GM21619 (cell line): ENCODE measurements at regions not wholly inside any gene's neighbourhood (a gene's known extent, or its start where the extent isn't known, plus 50 kb on each side); places are given as distances from the start of the nearest gene placed in this dataset.
A peak's percentile ranks its signal among the peaks of the same experiment; 100 is the strongest.

Experiments used
- ATAC-seq: cut with Tn5 transposase; IDR thresholded peaks from one replicate; pipeline ENCODE4 v1.9.1; 2021; ENCODE audit not compliant: unreplicated experiment

DNA sequence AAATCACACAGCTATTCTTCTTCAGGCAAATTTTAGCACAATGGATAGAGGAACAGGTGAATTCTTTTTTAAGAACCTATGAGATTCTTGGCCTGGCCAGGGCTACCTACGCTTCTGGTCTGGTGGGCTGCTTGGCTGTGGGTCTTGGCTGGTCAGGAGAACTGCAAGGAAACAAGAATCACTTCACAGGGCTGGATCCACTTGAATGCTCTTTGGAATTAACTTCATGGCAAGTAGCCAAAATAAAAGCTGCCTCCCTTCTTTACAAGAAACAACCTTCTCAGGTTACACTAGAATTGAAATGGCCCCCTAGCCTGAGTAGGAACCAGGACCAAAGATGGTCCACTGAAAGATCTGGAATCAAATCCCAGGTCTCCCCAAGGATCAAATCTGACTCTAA lies 519.1 kb downstream of the IQCM start:
- no peak for ATAC-seq

DNA sequence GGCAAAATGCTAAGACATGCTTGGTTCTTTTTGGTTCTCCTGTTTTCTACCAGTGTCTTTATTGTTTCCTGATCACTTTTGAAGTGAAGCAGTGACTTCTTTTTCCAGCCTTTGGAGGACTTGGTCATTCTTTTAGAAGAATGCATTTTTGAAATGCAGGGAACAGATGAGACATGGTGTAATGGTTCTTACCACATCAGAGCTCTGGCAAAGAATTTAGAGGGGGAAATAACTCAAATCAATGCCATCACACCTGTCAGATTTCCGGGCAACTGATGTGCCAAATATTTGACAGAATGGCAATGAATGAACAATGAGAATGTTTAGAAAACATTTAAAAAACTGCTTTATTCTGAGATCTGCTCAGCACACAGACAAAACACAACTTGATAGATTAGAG lies 519.6 kb downstream of the IQCM start:
- ATAC-seq = no peak

DNA sequence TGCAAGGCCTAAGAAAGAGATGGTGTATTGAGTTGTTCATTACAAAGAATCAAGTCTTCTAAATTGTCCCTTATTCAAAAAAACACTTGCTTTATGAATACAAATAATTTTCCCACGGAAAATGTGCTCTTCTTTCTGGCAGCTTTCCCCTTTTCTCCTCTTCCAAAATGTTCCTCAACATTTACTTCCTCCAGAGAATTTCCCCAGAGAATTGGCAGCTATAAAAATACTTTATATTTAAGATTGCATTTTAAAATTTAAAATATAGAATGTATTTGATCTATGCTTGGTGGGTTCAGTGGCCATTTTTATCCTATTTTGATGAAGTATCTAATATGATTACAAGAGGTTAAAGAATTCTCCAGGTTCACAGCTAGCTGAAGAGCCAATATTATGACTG lies 521.0 kb downstream of the IQCM start:
- ATAC-seq = no peak

DNA sequence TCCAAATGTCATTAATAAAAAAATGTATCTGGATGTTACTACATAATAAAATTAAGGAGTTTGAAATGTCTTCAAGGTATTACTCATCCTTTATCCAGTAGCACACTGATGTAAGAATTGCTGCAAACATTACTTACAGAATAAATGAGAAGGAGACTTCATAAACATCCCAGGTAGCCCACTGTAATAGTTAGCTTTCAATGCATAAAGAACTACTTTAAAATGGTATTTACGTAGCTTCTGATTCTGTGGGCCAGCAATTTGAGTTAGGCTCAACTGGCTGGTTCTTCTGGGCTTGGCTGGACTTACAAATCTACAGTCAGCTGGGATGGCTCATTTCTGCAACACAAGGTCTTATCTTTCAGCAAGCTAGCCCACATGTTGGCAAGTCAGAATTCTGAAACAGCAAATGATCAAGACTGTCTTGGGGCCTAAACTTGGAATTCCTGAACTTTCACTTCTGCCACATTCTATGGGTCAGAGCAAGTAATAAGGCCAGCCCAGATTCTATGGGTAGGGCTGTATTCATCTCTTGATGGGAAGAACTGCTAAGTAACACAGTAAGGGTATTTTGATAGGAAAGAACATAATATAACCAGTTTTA lies 522.5 kb downstream of the IQCM start:
- ATAC-seq = no peak

DNA sequence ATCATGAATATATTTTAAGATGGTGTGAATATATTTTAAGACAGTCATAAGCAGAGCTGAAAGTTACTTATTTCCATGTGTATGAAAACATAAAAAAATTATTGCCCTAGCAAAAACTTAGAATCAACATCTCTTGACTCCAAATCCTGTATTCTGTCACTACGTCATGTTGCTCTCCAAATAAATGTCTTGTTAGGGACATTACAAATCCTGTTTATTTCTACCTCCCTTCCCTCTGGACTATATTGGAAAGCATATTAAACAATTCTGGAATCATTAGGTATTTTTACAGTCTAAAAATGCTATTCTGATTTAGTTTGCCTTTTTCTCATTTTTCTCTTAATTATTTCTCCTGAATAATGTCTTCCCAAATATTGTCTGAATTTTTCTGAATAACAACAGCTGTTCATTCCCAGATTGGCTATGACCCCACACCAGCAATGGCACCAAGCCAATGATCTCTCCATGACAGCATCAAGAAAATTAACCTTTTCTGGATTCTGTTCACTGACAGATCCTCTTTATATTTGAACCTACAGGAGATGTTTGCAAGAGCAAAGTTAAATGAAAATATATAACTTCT lies 523.1 kb downstream of the IQCM start:
- ATAC-seq = no peak

DNA sequence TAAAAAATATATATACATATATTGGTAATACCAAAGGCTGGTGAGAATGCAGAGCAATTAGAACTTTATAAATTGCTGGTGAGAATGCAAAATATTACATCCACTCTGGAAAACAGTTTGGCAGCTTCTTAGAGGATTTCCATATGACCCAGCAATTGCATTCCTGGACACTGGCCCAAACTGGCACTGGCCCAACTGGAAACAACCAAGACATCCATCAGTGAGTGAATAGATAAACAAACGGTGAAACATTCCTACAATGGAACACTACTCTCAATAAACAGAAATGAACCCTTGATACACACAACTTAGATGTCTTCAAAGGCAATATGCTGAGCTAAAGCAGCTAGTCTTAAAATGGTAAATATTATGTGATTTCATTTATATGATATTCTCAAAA lies 524.2 kb downstream of the IQCM start:
- no peak for ATAC-seq

DNA sequence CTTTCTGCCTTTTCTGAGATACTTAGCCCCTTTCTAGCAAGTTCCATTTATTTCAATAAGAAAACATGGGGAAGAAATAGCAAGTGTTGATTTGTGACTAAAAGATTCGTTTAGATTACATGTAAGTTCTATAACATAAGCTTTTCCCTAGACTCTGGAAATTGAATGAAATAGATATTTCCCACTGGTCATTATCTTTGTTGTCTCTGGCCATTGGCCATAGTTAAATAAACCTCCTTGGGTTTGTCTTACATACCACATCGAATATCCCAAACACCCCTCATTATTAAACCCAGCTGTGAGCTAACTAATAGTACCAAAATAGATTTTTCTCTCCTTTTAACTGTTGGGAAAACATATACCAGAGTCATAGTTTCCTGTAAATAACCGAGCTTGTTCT lies 534.8 kb downstream of the IQCM start:
- no peak for ATAC-seq

DNA sequence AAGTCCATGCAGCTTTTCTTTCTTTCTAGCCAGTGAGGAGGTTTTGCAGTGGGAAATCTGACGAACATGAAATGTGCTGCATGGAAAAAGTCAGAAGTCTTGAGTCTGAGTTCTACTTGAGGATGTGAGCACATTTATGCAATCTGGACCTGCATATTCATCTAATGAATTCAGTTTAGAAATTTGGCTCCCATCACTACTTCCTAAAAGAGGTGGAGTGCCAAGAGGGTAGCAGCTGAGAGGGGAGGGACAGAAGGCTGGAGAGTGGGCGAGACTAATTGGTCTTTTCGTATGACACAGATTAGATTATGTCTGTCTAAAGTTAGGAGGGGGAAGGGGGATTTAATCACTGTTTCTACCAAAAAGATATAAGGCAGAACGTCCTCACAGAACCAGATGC lies 535.9 kb downstream of the IQCM start:
- ATAC-seq = no peak

DNA sequence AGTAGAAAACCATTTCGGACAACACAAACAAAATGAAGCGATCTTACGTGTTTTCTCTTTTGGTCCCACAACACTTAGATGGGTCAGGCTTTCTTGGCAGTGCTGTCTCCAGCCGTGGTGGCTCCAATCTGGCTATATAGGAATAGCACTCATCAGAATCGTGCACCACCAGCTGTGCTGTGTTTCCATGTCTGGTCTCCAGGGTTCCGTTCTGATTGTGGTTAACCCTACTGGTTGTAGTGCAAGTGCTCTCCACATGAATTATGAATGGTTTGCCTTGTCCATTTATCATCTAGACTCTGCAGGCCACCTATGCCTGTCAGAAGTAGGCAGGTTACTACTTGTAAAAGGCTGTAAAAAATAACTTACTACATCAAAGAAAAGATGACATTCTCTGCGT lies 536.3 kb downstream of the IQCM start:
- ATAC-seq = no peak

DNA sequence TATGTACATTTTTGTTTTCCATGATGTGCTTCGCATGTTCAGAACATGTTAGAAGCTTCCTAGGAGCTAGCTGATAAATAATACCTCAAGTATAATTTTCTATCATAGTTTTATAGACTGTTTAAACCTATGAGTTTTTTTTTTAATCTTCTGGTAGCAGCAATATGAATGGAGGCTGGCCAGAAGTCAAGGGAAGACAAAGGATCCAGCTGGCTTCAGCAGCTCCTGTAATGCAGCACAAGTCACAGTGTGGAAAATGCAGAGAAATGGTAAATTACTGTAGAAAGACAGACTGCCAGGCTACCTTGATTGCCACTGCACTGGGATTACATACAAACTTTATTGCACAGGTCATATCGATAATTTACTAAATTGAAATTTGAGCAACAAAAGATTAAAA lies 537.9 kb downstream of the IQCM start:
- ATAC-seq = no peak

DNA sequence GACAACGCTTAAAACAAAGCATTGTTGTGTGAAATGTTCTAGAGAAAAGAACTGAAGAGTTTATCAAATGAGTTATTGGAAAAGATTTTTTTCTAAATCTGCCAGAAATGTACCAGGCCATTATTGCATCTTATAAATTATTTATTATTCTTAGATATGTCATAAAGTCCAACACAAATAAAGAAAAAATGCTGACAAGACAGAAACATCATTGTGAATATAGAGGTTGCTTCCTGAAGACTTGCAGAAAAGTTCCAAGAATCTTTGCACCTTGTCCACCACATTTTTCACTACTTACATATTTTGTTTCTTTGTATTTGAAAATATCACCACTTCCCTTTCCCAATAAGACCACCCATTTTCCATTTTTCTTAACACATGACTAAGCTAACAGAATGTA lies 545.8 kb downstream of the IQCM start:
- ATAC-seq = no peak

DNA sequence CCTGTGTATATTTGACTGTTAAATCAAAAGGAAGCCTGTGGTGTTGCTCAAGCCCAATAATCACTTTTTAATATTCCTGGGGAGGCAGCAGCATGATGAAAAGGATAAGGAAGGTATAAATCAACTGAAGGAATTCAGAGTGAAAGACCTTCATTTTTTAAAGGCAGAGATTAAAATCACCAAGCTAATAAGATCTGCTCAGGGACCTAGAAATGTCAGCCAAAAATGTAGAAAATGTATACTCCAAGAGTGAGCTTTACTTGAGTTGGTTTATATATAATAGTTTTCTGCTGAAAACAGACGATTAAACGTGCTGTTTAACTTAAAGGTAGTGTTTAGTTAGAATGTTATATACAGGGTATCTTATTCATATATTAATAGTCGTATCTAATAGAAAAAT lies 549.3 kb downstream of the IQCM start:
- no peak for ATAC-seq

DNA sequence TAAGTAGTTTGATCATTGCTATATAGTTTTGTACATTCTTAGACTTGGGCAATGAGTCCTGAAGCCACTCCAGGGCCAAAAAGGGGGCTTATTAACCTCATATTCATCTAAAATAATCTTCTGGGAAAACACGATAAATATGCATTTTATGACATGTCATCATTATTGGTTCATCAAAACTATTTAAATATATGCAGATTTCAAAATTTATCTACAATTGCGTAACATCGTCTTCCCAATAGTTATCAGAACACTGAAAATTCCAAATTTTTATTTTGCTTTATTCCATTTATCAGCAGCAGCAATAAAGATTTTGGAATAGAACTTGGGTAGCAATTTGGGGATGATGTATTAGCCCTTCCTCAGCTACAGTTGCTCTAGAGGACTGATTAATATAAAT lies 550.0 kb downstream of the IQCM start:
- ATAC-seq = no peak

DNA sequence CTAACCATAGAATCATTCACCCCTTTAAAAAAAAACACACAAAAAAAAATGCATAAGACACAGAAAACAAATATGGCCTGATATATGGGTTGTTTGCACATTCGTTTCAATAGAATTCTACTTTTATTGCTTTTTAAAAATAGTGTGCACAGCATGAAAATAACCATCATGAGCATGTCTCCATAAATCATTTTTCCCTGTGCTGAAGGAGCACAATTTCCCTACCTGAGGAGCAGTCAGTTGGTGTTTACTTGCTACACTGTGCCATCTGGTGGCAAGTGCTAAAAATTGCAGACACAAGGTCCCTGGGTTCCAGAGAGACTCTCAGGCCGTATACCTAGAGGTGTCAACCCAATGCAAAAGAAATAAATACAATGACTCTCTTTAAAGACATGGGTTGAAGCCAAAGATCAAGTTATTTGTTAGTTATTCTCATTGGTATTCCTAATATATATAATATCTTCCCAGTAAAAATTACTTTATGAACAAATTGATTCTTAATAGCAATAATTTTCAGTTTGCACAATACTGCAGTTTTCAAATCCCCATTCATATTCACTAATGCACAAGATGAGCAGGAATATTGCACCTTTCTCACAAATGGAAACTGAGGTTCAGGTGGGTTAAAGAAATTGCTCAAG lies 551.4 kb downstream of the IQCM start:
- ATAC-seq = peak; percentile 91

DNA sequence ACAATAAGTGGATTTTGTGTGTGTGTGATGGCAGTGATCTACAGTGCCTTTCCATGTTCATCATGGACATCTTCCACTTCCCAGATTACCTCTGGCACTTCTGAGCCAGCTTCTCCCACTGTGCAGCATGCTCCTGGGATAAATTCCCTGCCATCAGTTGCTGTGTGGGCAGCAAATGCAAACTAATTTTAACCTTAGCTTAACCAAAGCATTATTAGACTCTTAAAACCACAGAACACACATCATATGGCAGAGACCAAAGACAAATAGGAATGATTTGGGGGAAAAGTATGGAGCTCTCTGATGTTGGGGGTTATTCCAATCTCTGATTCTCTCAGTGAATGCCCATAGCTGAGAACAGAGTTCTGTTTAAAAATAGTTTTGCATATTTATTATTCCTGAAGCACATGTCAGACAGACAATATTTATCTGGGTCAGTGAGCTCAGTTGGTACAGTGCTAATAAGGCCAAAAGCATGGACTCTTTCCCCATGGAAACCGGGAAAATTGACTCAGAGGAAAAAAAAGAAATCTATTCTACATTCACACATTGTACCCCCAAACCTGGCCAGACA lies 567.4 kb downstream of the IQCM start:
- no peak for ATAC-seq

DNA sequence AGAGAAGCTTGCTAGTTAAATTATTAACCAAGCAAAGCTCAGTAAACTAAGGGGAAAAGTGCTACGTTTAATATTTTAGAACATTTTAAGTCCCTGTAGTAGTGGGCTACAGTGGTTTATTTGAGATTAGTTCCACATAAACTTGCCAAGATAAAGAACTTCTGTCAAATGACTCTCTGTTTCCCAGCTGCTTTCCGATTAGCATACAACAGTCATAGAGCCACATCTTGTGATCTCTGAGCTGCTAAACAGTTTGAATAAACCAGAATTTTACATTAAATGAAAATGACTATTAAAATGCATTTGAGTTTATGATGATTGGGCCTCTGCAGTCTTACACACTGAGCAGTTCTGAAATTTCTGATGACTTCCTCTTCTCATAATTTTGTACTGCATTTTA lies 568.5 kb downstream of the IQCM start:
- ATAC-seq = no peak

DNA sequence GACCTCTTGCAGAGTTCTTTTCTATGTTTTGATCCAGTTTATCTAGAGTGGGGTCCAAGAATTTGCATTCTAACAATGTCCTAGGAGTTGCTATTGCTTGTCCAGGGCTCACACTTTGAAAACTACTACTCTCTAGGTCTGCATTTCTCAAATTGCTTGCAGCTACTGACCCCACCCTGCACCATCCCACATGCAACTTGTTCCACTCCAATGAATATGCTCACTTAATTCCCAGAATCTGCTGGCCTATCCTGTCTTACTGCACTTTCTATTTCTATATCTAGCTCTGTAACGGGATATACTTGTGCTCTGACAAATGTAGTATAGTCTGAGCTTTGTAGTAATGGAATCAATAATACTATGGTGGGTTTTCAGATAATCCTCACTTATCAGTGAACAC lies 570.3 kb downstream of the IQCM start:
- ATAC-seq = no peak

DNA sequence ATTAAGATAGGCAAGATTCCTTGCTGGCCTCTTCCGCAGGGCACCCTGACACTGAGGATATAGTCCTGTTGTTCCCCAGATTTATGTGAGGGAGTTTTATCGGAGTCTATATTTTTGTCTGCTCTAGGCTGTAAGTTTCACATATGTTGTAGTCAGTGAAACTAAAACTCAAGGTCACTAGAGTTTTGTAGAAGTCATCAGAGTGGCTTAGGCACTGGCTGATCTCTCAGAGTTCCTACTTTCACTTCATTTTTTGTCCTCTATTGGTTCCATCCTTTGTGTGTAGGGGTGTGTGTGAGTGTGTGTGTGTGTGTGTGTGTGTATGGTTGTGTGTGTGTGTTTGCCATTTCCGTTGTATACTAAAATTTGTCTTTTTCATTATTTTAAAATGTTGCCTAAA lies 577.5 kb downstream of the IQCM start:
- ATAC-seq = no peak

DNA sequence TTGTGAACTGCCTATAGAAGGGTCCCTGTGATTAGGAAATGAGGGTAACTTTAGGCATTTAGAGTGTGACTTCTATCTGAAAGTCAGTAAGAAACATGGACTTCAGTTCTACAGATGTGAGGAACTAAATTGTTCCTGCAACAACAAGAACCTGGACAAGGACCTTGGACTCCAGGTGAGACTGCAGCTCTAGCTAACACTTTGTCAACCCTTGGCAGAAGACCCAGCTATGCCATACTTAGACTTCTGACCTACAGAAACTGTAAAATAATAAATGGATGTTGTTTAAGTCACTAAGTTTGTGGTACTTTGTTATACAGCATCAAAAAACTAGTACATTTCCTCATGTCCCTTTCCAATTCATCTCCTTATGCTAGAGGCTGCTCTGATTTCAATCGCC lies 580.8 kb downstream of the IQCM start:
- no peak for ATAC-seq

DNA sequence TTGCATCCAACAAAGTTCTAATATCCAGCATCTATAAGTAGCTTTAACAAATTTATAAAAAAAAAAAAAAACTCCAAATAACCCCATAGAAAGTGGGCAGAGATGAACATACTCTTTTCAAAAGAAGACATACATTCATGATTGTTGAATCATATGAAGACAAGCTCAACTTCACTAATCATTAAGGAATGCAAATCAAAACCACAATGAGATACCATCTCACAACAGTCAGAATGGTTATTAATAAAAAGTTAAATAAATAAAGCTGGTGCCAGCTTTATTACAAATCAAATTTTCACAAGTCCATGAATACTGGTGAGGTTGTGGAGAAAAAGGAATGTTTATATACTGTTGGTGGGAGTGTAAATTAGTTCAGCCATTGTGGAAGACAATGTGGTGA lies 592.0 kb downstream of the IQCM start:
- ATAC-seq = no peak

DNA sequence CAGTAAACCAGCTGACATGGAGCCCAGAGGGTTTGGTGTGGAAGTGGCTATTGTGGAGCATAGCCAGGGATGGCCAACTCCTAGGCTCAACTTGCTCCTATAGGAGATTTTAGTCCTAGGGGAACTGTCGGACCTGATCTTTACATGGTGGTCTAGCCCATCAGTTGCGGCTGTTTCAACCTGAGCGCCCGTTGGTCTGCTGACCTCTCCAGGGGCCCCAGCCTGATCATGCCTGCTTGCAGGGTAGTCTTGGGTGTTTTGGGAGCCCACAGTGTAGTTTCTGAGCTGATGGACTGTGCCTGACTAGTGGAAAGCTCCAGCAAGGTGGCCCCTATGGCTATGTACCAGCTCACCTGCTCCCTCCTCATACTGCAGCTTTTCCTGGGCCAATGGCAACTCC lies 597.0 kb downstream of the IQCM start:
- no peak for ATAC-seq

DNA sequence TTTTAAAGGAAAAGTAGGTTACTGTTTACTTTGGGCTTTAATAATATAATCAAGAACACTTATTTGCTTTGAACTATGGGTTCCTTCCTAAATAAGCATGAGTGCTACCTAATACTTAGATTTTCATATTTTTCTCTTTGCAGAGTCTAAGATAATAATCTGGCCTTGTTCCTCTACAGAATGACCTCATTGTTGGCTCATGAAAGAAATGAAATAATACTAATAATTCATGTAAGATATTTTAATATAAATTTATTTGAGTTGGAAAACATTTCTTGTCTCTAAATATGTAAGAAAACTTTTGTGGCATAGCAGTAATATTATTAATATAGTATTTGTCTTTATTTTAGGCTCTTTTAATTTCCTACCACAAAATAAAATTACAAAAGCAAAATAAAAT lies 601.3 kb downstream of the IQCM start:
- no peak for ATAC-seq

DNA sequence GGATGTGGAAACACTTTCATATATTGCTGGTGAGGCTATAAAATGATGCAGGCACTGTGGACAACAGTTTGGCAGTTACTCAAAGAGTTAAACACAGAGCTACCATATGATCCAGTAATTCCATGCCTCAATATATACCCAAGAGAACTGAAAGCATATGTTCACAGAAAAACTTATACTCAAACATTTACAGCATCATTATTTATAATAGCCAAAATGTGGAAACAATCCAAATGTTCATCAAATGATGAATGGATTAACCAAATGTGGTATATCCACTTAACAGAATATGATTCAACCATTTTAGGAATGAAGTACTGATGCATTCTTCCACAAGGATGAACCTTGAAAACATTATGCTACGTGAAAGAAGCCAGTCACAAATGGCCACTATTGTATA lies 603.8 kb downstream of the IQCM start:
- no peak for ATAC-seq
